Activated CD4-positive, alpha-beta T cell treated with anti-CD3 and anti-CD28 coated beads, Interleukin-2, amount 50 U/mL, for 24 hours (primary cell): ENCODE measurements at regions not wholly inside any gene's neighbourhood (a gene's known extent, or its start where the extent isn't known, plus 50 kb on each side); places are given as distances from the start of the nearest gene placed in this dataset.

Source experiments
- DNase-seq, 2 donors: peaks; one replicate each; pipeline ENCODE4 v3.0.0-alpha.2; 2020; ENCODE audit warnings: low read depth in 1 of 2, low spot score in 1 of 2

DNA sequence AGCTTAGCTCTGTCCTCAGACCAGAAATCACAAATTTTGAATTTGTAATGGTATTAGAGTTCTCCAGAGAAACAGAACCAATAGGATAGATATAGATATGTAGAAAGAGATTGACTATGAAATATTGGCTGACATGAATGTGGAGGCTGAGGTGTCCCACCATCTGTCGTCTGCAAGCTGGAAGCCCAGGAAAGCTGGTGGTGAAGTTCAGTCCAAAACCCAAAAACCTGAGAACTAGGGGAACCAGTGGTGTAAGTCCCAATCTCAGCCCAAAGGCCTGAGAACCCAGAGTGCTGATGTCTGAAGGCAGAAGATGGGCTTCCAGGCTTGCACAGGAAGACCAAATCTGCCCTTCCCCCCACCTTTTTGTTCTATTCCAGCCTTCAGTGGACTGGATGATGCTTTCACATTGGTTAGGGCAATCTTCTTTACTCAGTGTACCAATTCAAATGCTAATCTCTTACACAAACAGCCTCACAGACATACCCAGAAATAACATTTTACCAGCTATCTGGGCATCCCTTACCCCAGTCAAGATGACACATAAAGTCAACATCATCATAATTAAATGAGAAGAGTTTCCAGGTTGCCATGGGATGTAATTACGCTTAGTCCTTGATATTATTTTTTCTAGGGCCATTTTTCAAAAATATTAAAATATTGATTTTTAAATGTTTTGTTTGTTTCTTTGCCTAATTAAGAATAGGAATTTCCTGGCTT lies 570.8 kb downstream of the UTRN start:
- DNase-seq, result no peak

DNA sequence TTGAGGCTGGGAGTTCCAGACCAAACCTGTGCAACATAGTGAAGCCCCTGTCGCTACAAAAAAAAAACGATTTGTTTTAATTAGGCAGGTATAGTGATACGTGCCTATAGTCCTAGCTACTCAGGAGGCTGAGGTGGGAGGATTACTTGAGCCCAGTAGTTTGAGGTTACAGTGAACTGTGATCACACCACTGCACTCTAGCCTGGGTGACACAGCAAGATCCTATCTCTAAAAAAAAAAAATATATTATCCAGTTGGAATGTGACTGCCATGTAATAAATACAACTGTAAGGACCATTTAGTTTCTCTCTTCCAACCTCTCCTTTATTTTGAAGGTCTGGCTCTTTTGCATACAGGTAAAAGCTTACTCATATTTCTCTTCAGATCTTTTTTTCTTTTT lies 571.5 kb downstream of the UTRN start:
- DNase-seq, result no peak

DNA sequence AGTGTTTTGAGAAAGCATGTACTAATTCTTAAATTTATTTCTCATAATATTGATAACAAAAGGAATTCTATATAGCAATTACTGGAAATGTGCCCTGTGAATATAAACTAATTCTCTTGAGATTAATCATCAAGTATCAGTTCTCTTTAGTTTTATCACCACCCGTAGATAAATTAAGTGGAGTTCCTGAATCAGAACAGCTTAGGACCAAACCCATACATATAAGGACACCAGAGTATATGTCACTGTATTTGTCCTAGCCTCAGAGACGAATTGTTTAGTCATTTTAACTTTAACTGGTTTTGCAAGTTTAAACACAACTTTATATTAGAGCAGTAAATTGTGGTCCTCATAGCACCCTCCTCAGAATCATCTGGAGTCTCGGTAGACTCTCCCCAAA lies 572.0 kb downstream of the UTRN start:
- DNase-seq, result no peak

DNA sequence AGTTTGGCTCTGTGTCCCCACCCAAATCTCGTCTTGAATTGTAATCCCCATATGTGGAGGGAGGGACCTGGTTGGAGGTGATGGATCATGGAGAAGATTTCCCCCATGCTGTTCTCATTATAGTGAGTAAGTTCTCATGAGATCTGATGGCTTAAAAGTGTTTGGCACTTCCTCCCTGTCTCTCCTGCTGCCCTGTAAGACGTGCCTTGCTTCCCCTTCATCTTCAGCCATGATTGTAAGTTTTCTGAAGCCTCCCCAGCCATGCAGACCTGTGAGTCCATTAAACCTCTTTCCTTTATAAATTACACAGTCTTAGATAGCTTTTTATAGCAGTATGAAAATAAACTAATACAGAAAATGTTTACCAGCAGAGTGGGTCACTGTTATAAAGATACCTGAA lies 577.6 kb downstream of the UTRN start:
- no peak for DNase-seq

DNA sequence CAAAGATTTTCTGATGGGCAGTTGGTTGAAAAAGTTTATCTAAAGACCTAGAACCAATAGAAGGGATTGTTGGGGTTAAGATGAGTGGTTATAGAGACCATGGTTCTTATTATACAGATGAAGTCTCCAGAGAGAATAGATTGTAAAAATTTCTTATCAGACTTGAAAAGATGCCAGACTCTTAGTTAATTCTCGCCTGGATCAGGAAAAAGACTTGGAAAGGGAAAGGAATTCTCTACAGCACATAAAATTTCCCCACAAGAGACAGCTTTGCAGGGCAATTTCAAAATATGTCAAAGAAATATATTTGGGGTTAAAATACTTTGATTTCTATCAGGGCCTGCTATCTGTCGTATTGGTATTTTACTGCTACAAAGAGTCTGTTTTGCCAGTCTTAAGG lies 582.6 kb downstream of the UTRN start:
- DNase-seq, result no peak

DNA sequence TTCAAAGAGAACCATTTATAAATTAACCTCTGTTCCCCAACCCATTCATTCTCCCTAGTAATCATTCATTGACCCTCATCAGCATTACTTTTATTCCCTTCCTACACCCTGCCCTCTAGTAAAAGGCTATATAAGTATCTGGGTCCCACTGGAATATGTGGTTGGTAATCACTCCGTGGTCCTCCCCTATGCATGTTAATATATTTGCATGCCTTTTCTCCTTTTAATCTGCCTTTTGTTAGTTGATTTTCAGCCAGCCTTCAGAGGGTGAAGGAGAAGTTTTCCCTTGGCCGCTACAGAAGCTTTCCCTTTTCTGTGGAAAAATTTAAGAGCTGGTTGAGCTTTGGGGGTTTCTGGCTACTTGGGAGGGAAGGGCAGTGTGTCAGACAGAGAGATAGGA lies 585.6 kb downstream of the UTRN start:
- DNase-seq, result no peak

DNA sequence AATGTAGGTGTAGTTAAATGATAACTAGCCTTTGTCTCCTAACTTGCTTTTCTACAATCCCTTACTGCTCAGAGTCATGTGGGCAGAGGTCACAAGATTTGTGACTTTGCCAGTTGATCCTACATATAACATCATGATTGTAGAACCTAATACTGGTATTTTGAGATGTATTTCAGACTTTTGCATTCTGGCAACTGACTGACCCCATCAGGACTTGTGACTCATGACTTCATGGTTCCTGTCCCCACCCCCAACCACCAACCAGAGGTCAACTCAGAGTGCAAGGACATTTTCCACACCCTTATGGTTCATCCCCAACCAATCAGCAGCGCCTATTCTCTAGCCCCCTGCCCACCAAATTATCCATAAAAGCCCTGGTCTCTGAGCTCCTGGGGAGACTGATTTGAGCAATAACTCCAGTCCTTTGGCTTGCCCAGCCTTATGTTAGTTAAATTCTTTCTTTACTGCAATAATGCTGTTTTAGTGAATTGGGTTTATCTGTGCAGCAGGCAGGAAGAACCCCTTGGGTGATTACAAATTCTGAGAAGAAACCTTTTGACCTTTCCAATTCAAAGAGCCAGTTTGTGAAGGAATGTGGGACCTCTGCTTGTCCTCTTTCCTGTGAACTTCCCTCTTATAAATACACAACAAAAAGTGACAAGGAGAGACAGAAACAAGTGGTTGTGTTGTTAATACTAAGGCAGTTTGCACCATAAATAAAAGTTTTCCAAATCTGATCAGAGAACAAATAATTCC lies 588.7 kb downstream of the UTRN start:
- DNase-seq, result no peak

DNA sequence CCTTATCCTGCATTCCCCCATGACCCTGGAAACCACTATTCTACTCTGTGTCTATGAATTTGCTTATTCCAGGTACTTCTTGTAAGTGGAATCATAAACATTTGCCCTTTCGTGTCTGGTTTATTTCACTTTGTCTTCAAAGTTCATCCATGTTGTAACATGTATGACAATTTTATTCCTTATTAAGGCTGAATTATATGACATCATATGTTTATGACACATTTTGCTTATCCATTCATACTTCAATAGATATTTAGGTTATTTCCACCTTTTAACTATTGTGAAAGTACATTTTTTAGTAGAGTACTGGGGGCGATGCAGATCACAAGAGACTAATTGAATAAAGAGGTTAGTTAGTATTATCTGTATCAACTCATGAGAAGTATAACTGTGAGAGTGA lies 591.6 kb downstream of the UTRN start:
- DNase-seq, result no peak

DNA sequence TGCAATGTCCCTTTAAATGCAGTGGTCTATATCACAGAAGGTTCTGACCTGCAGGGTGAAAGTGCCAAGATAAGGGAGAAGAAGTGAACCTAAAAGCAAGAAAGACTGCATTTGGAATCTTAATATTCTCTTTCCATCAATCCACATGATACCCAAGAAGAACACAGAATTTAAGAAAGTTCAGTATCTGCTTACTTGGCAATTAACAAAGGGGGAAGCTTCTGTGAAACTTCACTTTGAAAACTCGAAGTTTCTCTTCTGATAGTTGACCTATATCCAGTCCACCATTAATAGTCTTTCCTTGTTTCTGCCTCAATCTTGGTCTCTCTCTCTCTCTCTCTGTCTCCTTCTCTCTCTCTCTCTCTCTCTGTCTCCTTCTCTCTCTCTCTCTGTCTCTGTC lies 592.0 kb downstream of the UTRN start:
- DNase-seq, result no peak

DNA sequence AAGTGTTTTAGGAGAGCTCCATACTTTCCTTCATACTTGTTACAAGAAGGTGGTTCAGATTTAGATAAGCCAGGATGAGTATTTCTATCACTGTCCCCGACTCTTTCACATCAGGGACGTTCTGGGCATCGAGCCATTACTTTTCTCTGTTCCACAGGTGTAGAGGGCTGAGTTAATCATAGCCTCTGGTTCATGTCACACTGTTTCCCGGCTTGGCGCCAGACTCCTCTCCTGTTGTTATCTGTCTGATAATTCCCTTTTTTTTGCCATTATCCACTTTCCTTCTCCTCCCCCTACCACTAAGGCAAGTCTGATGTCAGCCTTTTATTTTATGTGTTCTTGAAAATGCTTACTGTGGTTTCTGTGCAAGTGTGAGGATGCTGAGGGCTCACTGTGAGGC lies 593.4 kb downstream of the UTRN start:
- no peak for DNase-seq

DNA sequence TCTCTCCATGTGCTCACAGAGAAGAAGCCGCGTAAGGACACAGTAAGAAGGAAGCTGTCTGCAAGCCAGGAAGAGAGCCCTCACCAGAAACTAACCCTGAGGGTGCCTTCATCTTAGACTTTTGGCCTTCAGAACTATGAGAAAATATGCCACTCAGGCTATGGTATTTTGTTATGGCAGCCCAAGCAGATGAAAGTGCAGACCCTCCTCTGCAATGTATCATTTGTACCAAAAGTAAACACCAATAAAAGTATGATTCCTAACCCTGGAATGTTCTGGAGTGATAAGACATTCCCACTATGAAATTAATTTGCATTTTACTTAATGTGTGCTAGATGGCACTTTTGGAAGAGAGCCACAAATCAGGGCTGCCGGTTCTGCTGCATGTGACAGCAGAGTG lies 594.3 kb downstream of the UTRN start:
- no peak for DNase-seq

DNA sequence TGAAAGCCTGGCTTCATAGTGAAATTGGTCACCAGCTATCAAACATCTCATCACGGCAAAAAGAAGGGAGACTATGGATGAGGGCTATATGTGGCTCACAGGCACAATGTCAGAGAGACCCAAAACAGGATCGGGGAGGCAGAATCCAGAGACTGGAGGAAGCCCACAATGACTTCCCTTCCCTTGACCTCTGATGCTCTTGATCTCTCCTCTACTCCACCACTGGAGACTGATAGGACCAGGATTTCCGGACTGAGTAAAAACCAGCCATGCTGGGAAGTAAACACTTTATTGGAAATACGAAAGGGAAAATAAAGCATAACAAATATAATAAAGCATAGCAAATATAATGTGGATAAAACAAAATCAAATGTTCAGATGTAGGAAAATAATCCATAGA lies 597.3 kb downstream of the UTRN start:
- DNase-seq, result no peak

DNA sequence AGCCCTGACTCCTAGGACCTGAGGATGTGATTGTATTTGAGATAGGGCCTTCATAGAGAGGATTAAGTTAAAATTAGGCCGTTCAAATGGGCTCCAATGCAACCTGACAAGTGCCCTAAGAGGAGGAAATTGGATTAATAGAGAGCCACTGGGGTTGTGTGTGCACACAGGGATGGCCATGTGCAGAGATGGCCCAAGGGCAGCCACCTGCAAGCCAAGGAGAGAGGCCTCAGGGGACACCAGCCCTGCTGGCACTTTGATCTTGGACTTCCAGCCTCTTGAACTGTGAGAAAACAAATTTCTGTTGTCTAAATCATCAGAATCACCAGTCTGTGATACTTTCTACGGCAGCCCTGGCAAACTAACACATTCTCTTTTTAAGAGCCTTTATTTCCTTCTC lies 598.8 kb downstream of the UTRN start:
- no peak for DNase-seq

DNA sequence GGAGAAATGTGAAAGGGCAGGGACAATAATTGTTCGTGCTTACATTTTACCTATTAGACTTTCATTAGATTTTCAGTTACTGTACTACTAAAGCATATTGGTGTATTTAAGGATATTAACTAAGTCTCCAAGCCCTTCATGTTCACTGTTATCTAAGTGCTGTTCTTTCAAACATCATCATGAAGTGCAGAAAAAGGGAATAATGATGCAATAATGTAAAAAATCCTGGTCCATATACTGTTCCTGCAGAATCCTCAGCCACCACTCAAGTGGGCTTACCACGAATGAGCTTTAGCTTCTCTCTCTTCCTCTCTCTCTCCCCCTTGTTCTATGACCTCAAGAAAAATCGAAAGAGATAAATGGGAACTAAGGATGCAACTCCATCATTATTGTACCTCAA lies 600.7 kb downstream of the UTRN start:
- DNase-seq, result no peak

DNA sequence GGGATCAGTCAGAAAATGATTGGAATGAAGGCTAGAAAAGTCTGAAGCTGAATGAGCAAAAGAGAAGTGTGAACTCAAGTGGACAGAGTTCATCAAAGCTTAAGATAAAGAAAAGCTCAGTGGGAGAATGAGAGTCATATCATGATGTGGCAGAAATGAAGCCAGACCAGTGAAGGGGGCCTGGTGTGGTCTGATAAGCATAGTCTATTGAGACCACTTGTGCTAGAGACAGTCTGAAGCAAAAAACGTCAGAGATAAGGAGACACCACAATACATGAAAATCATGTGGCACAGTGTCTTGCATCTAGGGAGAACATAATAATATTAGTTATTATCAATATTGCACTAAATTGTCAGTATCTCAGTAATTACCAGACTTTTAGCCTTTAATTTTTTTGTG lies 601.5 kb downstream of the UTRN start:
- DNase-seq, result no peak

DNA sequence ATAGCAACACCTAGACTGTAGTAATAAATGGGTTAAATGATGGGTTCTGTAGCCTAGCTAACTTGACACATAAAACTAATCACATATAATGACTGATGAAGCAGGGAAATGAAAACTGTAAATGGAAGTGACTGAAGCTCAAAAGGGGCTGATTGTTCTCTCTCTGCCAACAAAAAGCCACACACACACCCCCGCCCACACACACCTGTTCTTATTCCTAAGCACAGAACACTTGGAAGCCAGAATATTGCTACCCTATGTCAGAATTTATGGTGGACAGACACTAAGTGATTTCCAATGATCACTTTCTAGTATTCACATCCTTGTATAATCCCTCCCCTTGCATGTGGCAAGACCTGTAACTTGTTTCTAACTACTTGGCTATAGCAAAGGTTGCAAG lies 603.5 kb downstream of the UTRN start:
- DNase-seq, result no peak

DNA sequence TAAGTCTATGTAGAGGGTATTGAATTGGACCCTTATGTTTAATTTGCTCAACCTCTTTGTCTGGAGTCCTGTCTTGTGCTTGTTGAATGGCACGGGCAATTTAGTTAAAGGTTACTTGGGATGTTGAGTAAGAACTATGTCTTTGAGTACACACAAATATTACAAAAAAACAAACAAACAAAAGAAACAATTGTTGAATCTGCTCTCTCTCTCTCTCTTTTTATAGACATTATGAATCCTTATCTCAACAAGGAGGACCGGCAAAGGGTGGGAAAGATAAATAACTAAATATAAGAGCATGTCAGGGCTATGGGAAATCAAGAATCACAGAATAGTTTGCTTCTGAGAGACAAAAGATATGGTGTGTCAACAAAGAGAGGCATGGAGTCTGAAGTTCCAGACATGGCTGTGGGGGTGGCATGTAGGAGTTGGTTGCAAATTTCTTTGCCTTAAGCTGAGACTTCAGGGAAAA lies 608.6 kb downstream of the UTRN start:
- no peak for DNase-seq

DNA sequence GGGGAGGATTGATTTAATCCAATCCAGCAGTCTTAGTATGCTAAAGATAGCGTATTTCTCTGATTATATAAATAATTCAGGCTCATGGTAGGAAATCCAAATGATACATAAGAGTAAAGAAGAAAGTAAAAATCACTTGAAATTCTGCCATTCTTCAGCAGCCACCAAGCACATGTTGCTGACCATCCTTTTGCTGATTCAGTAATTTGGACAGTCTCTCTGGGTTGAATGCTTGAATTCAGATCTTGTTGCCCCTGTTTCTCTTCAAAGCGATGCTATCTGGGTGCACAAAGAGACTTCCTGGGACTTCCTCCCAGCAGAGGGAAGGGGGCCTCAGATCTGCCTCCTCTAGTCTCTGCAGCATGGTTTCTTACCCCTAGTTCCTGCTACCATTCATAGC lies 609.1 kb downstream of the UTRN start:
- DNase-seq, result no peak

DNA sequence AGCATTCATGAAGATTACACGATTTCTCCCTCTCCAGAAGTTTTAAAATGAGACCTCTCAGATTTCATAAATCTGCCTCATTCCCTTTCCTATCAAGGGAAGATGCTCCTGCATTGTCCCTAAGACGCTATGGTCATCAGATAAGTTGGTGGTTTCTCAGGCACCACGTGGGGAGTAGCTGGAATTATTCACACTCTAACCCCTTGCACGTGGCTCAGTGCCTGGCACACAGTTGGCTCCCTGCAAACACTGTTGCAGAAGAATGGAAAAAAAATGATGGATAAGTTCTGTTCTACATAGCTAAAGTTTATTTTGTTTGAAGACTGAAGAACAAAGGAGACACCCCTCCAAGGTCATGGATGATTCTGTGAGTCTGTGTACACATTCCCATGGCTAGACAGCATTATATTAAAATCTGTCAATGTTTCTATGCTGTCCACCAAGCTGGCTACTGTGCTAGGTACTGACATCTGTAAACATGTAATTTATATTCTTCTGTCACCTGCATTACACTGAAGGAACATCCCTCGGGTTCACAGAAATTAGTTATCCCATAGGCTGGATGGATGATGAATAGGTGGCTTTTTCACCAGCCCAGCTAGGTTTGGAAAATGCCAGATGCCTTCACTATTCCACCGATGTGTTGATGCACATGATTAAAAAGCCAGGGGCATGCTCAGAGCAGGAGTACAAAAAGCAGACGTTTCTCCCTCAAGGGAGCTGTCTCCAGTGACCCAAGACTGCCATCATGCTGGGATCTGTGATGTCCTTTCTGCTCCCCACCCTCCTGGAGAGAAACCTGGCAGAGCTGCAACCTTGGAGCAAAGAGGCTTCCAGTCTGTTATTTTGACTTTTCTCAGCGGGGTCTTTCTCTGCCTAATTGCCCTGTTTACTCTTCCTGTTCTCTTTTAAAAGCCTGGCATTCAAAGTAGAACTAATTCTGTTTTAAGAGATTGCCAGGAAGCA lies 610.5 kb downstream of the UTRN start:
- no peak for DNase-seq

DNA sequence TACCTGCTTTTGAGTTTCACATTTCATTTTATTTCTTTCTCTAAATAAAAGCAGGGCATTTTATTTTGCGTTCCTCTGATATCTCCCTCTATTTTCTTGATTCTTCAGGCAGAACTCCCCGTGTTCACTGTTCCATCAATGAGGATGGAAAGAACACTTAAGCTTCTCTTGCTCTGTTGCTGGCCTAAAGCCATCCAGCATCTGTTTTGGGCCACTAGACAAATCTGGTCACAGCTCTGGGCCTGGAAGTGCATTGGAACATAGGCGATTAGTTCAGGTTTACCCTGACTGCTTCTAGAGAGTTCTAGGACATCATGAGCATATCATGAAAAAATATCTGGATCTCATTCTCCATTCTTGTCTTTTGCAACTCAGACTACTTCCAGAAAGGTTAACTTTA lies 611.2 kb downstream of the UTRN start:
- DNase-seq, result no peak

DNA sequence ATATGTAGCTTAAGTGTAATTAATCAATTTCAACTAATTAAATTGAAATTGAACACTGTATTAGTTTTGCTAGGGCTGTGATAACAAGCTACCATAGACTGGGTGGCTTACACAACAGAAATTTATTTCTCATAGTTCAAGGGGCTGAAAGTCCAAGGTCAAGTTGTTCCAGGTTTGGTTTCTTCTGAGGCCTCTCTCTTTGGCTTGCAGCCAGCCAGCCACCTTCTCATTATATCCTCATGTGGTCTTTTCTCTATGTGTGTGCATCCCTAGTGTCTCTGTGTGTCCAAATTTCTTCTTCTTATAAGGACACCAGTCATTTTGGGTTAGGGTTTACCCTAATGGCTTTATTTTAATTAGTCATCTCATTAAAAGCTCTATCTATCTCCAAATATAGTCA lies 611.7 kb downstream of the UTRN start:
- DNase-seq, result no peak

DNA sequence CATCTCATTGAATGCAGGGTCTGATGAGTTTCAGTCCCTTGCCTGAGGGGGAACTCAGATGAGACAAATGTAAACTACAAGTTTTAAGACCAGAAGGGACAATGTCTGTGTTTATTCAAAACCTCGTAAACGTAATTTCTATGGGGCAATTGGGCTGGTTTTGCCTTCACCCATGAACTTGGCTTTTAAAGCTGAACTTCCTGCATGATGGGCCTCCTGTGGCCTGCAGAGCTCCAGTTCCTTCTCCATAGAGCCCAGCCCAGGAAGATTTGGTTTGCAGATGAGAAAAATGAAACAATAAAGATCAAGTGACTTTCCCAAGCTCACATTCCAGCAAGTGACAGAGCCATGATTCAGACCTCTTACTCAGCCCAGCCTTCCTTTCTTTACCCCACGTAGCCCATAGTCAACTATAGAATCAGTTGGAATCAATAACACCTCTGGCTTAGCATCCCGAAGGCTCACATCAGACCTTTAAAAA lies 612.3 kb downstream of the UTRN start:
- DNase-seq, result no peak
